ENCODE measurements at regions not wholly inside any gene's neighbourhood (a gene's known extent, or its start where the extent isn't known, plus 50 kb on each side); places are given as distances from the start of the nearest gene placed in this dataset.

DNA sequence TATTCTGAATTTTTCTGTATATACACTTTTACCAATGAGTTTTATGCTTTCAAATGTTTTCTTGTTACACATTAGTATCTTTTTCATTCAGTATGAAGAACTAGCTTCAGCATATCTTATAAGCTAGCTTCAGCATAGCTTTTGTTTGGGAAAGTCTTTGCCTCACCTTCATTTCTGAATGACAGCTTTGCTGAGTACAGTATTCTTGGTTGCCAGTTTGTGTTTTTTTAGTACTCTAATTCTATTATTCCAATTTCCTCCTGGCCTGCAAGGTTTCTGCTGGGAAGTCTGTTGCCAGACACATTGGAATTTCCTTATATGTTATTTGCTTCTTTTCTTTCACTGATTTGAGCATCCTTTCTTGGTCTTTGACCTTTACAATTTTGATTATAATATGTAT lies 278.8 kb downstream of the SPATA18 start:
- TF ChIP-seq, protein P1, sequence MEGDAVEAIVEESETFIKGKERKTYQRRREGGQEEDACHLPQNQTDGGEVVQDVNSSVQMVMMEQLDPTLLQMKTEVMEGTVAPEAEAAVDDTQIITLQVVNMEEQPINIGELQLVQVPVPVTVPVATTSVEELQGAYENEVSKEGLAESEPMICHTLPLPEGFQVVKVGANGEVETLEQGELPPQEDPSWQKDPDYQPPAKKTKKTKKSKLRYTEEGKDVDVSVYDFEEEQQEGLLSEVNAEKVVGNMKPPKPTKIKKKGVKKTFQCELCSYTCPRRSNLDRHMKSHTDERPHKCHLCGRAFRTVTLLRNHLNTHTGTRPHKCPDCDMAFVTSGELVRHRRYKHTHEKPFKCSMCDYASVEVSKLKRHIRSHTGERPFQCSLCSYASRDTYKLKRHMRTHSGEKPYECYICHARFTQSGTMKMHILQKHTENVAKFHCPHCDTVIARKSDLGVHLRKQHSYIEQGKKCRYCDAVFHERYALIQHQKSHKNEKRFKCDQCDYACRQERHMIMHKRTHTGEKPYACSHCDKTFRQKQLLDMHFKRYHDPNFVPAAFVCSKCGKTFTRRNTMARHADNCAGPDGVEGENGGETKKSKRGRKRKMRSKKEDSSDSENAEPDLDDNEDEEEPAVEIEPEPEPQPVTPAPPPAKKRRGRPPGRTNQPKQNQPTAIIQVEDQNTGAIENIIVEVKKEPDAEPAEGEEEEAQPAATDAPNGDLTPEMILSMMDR (conservative IDR thresholded peaks at IDR 0.05; ENCODE audit: low read length), result no peak
- TF ChIP-seq EZH2phosphoT487 (IDR thresholded peaks at IDR 0.05; ENCODE audit: borderline replicate concordance, low read depth, low read length), result no peak
